Liver (tissue), 8 donors: ENCODE measurements at regions not wholly inside any gene's neighbourhood (a gene's known extent, or its start where the extent isn't known, plus 50 kb on each side); places are given as distances from the start of the nearest gene placed in this dataset.

Experiments used
- DNase-seq: peaks from one replicate; pipeline ENCODE4 v3.0.0-alpha.2; 2017; ENCODE audit warnings: low spot score
- H3K27ac ChIP-seq, 2 donors: one replicate each; pipeline ENCODE4 v1.7.0; 2013; ENCODE audit warnings: inconsistent platforms in 2 of 2, low read length in 2 of 2, control low read depth in 1 of 2, low read depth in 1 of 2, mild to moderate bottlenecking in 1 of 2
- H3K27me3 ChIP-seq, 4 donors: one replicate each; pipeline versions ENCODE4 v1.6.1 to v1.7.0; 2013; ENCODE audit warnings: low read length in 3 of 4, inconsistent platforms in 1 of 4, mild to moderate bottlenecking in 1 of 4, moderate library complexity in 1 of 4; ENCODE audit not compliant: control insufficient read depth in 4 of 4, insufficient read depth in 4 of 4
- H3K36me3 ChIP-seq, 4 donors: one replicate each; pipeline versions ENCODE4 v1.6.1 to v1.7.0; 2013; ENCODE audit warnings: low read length in 3 of 4, mild to moderate bottlenecking in 3 of 4, low read depth in 1 of 4, moderate library complexity in 1 of 4; ENCODE audit not compliant: control insufficient read depth in 4 of 4, insufficient read depth in 3 of 4
- H3K4me1 ChIP-seq, 4 donors: one replicate each; pipeline versions ENCODE4 v1.6.1 to v1.7.0; 2013; ENCODE audit warnings: low read length in 3 of 4, mild to moderate bottlenecking in 3 of 4, moderate library complexity in 1 of 4; ENCODE audit not compliant: control insufficient read depth in 4 of 4, insufficient read depth in 4 of 4
- H3K4me3 ChIP-seq, 3 donors: one replicate each; pipeline versions ENCODE4 v1.6.1 to v1.7.0; 2013; ENCODE audit warnings: low read length in 3 of 3, control low read depth in 1 of 3, low read depth in 1 of 3, mild to moderate bottlenecking in 1 of 3
- H3K9ac ChIP-seq, 2 donors: one replicate each; pipeline ENCODE4 v1.7.0; 2013; ENCODE audit warnings: low read length in 2 of 2, mild to moderate bottlenecking in 2 of 2, moderate library complexity in 2 of 2, control low read depth in 1 of 2, low read depth in 1 of 2
- H3K9me3 ChIP-seq, 4 donors: one replicate each; pipeline versions ENCODE4 v1.6.1 to v1.7.0; 2013; ENCODE audit warnings: low read length in 3 of 4; ENCODE audit not compliant: control insufficient read depth in 4 of 4
- EGR1 ChIP-seq, 2 donors: IDR thresholded peaks; 2 replicates each; pipeline ENCODE4 v1.6.1; 2016 to 2018; ENCODE audit warnings: antibody characterized with exemption in 2 of 2, low read depth in 2 of 2
- FOXA1 ChIP-seq: IDR thresholded peaks from 2 replicates; pipeline ENCODE4 v1.6.1; 2016; ENCODE audit warnings: antibody characterized with exemption
- FOXA2 ChIP-seq: IDR thresholded peaks from 2 replicates; pipeline ENCODE4 v1.6.1; 2016; ENCODE audit warnings: antibody characterized with exemption
- GABPA ChIP-seq, 2 donors: IDR thresholded peaks in 1 of 2; conservative IDR thresholded peaks in 1 of 2; 2 replicates each; pipeline ENCODE4 v1.6.1; 2016; ENCODE audit warnings: antibody characterized with exemption in 2 of 2, mild to moderate bottlenecking in 1 of 2, moderate library complexity in 1 of 2
- HNF4A ChIP-seq, 2 donors: conservative IDR thresholded peaks; 2 replicates each; pipeline ENCODE4 v1.6.1; 2016; ENCODE audit warnings: antibody characterized with exemption in 2 of 2, mild to moderate bottlenecking in 2 of 2
- HNF4G ChIP-seq: IDR thresholded peaks from 2 replicates; pipeline ENCODE4 v1.6.1; 2016; ENCODE audit warnings: antibody characterized with exemption
- JUND ChIP-seq, 2 donors: IDR thresholded peaks; 2 replicates each; pipeline ENCODE4 v1.6.1; 2016; ENCODE audit warnings: antibody characterized with exemption in 2 of 2
- NR2F2 ChIP-seq: IDR thresholded peaks from 2 replicates; pipeline ENCODE4 v1.6.1; 2016; ENCODE audit warnings: antibody characterized with exemption
- RAD21 ChIP-seq, 2 donors: IDR thresholded peaks; 2 replicates each; pipeline ENCODE4 v1.6.1; 2016; ENCODE audit warnings: antibody characterized with exemption in 2 of 2, mild to moderate bottlenecking in 2 of 2
- RXRA ChIP-seq, 2 donors: IDR thresholded peaks; 2 replicates each; pipeline ENCODE4 v1.6.1; 2017 to 2018; ENCODE audit warnings: antibody characterized with exemption in 2 of 2, mild to moderate bottlenecking in 1 of 2
- TAF1 ChIP-seq: conservative IDR thresholded peaks from 2 replicates; pipeline ENCODE4 v1.6.1; 2016; ENCODE audit warnings: antibody characterized with exemption, mild to moderate bottlenecking
- YY1 ChIP-seq: IDR thresholded peaks from 2 replicates; pipeline ENCODE4 v1.6.1; 2016; ENCODE audit warnings: antibody characterized with exemption, mild to moderate bottlenecking
- WGBS: extraction: QIAGEN DNeasy Blood & Tissue Kit; methylation state at CpG from one replicate; pipeline ENCODE4 v1.1.7; 2013; 5-methylcytosine and 5-hydroxymethylcytosine counted together
- TF ChIP-seq, protein P1 (sequence below): IDR thresholded peaks from 2 replicates; pipeline ENCODE4 v1.6.1; 2016; ENCODE audit warnings: antibody characterized with exemption
- TF ChIP-seq, protein P2 (sequence below): fragments of 150-350 bp; IDR thresholded peaks from 2 replicates; pipeline ENCODE4 v1.5.1; 2017; ENCODE audit warnings: improper control_type of control experiment, low read depth, low read length; ENCODE audit not compliant: missing input control
- TF ChIP-seq, protein P3 (sequence below): IDR thresholded peaks from 2 replicates; pipeline ENCODE4 v1.6.1; 2016; ENCODE audit warnings: antibody characterized with exemption, mild to moderate bottlenecking
- TF ChIP-seq, protein P4 (sequence below): IDR thresholded peaks from 2 replicates; pipeline ENCODE4 v1.6.1; 2016; ENCODE audit warnings: antibody characterized with exemption
- TF ChIP-seq, protein P5 (sequence below): IDR thresholded peaks from 2 replicates; pipeline ENCODE4 v1.6.1; 2016; ENCODE audit warnings: antibody characterized with exemption
- donor health status: healthy.
- donor health status: healthy.
- donor health status: healthy.
- donor health status: healthy.
- donor health status: healthy.

DNA sequence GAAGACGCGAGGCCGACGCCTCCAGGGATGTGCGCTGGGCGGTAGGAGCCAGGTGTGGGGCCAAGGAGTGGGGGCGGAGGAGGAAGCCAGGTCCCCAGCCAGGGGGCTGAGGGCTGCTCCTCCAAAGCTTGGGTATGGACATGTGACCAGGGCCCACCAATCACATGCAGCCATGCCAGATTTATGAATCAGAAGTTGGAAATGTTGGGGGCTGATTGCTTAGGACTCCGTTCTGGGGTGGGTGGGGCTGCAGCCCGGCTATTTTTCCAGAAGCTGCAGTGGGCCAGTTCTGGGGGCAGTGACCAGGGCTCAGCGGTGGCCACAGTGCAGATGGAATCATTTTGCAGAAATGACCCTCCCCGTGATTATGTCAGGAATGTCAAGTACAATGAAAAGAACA, 96.0 kb downstream of the CEBPB start:
- Histone ChIP-seq H3K4me1 (peaks cover 4 to 14% (median 9%) of the 10 kb centered on the region in 4 donors), H3K9ac (no peak overlapping the region), H3K9me3 (no peaks in the 10 kb centered on the region), H3K27me3 (no peaks in the 10 kb centered on the region), H3K36me3 (no peaks in the 10 kb centered on the region), H3K27ac (peak overlapping the region; percentile 44 to 52), H3K4me3 (no peak overlapping the region)
- TF ChIP-seq, protein P1, sequence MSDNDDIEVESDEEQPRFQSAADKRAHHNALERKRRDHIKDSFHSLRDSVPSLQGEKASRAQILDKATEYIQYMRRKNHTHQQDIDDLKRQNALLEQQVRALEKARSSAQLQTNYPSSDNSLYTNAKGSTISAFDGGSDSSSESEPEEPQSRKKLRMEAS = no peak
- no peak for TF ChIP-seq NR2F2
- TF ChIP-seq, protein P2, sequence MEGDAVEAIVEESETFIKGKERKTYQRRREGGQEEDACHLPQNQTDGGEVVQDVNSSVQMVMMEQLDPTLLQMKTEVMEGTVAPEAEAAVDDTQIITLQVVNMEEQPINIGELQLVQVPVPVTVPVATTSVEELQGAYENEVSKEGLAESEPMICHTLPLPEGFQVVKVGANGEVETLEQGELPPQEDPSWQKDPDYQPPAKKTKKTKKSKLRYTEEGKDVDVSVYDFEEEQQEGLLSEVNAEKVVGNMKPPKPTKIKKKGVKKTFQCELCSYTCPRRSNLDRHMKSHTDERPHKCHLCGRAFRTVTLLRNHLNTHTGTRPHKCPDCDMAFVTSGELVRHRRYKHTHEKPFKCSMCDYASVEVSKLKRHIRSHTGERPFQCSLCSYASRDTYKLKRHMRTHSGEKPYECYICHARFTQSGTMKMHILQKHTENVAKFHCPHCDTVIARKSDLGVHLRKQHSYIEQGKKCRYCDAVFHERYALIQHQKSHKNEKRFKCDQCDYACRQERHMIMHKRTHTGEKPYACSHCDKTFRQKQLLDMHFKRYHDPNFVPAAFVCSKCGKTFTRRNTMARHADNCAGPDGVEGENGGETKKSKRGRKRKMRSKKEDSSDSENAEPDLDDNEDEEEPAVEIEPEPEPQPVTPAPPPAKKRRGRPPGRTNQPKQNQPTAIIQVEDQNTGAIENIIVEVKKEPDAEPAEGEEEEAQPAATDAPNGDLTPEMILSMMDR = no peak
- TF ChIP-seq GABPA (IDR thresholded peaks at IDR 0.05 in 1 of 2, conservative IDR thresholded peaks at IDR 0.05 in 1 of 2) = no peak
- 88% methylated on average over 11 of the region's 11 CpGs for WGBS
- no peak for DNase-seq

DNA sequence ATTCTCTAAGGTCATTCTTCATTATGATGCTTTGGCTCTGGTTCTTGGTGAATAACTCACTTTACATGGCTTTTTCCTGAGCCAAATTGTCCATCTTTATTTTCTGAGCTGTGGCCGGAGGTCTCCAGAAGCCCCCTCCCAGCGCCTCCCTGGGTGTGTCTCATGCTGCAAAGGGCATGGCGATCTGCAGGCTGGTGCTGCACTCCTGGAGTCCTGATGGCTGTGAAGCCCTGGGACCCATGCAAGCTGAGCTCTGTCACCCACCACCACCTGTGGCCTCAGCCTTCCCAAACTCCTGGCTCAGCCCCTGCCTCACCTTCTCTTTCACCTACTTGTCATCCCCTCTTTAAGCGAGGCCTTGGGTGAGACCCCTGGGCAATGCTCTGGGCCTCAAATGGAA, 96.9 kb downstream of the CEBPB start:
- 94% methylated on average over 4 of the region's 4 CpGs for WGBS
- Histone ChIP-seq H3K4me3 (no peak overlapping the region), H3K9ac (no peak overlapping the region), H3K4me1 (peaks cover 7 to 20% (median 14%) of the 10 kb centered on the region in 4 donors), H3K27me3 (no peaks in the 10 kb centered on the region), H3K36me3 (no peaks in the 10 kb centered on the region), H3K9me3 (no peaks in the 10 kb centered on the region), H3K27ac (no peak overlapping the region)
- DNase-seq = no peak
- no peak for TF ChIP-seq TAF1
- TF ChIP-seq FOXA2 = no peak
- TF ChIP-seq, protein P3, sequence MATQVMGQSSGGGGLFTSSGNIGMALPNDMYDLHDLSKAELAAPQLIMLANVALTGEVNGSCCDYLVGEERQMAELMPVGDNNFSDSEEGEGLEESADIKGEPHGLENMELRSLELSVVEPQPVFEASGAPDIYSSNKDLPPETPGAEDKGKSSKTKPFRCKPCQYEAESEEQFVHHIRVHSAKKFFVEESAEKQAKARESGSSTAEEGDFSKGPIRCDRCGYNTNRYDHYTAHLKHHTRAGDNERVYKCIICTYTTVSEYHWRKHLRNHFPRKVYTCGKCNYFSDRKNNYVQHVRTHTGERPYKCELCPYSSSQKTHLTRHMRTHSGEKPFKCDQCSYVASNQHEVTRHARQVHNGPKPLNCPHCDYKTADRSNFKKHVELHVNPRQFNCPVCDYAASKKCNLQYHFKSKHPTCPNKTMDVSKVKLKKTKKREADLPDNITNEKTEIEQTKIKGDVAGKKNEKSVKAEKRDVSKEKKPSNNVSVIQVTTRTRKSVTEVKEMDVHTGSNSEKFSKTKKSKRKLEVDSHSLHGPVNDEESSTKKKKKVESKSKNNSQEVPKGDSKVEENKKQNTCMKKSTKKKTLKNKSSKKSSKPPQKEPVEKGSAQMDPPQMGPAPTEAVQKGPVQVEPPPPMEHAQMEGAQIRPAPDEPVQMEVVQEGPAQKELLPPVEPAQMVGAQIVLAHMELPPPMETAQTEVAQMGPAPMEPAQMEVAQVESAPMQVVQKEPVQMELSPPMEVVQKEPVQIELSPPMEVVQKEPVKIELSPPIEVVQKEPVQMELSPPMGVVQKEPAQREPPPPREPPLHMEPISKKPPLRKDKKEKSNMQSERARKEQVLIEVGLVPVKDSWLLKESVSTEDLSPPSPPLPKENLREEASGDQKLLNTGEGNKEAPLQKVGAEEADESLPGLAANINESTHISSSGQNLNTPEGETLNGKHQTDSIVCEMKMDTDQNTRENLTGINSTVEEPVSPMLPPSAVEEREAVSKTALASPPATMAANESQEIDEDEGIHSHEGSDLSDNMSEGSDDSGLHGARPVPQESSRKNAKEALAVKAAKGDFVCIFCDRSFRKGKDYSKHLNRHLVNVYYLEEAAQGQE = no peak
- TF ChIP-seq HNF4G = no peak
- TF ChIP-seq NR2F2 = no peak
- TF ChIP-seq JUND (IDR thresholded peaks at IDR 0.05) = no peak
- TF ChIP-seq FOXA1 = no peak
- no peak for TF ChIP-seq YY1
- TF ChIP-seq, protein P4, sequence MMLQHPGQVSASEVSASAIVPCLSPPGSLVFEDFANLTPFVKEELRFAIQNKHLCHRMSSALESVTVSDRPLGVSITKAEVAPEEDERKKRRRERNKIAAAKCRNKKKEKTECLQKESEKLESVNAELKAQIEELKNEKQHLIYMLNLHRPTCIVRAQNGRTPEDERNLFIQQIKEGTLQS = no peak
- no peak for TF ChIP-seq RXRA (IDR thresholded peaks at IDR 0.05)
- no peak for TF ChIP-seq EGR1 (IDR thresholded peaks at IDR 0.05; ENCODE audit: low read depth in 2 of 2)
- no peak for TF ChIP-seq RAD21 (IDR thresholded peaks at IDR 0.05)
- TF ChIP-seq GABPA (IDR thresholded peaks at IDR 0.05 in 1 of 2, conservative IDR thresholded peaks at IDR 0.05 in 1 of 2) = no peak
- TF ChIP-seq, protein P5, sequence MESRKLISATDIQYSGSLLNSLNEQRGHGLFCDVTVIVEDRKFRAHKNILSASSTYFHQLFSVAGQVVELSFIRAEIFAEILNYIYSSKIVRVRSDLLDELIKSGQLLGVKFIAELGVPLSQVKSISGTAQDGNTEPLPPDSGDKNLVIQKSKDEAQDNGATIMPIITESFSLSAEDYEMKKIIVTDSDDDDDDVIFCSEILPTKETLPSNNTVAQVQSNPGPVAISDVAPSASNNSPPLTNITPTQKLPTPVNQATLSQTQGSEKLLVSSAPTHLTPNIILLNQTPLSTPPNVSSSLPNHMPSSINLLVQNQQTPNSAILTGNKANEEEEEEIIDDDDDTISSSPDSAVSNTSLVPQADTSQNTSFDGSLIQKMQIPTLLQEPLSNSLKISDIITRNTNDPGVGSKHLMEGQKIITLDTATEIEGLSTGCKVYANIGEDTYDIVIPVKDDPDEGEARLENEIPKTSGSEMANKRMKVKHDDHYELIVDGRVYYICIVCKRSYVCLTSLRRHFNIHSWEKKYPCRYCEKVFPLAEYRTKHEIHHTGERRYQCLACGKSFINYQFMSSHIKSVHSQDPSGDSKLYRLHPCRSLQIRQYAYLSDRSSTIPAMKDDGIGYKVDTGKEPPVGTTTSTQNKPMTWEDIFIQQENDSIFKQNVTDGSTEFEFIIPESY = no peak
- no peak for TF ChIP-seq HNF4A (conservative IDR thresholded peaks at IDR 0.05)
